K562 (cell line): ENCODE measurements at regions not wholly inside any gene's neighbourhood (a gene's known extent, or its start where the extent isn't known, plus 50 kb on each side); places are given as distances from the start of the nearest gene placed in this dataset.

Experiments
- ATAC-seq: fragments of 200-7000 bp; cut with Tn5 transposase; 3 replicates; pipeline ENCODE4 v1.9.1; 2020; ENCODE audit warnings: moderate library complexity
- BruUV-seq: library from RNA; stranded (reverse); fragments of 400-500 nt; replicated peaks from 2 replicates; lab custom pipeline; 2021; lab: Mats Ljungman, UMichigan
- CTCF ChIA-PET: fragments of 300-600 bp; formaldehyde crosslinking; extraction: SDS; loops from one replicate; lab custom pipeline; 2021; ENCODE audit warnings: low intra/inter-chr PET ratio; lab: Yijun Ruan, JAX
- POLR2A ChIA-PET: fragments of 300-600, 350-650 bp; sonication (Branson Sonifier 250); formaldehyde crosslinking; extraction: SDS; loops from one replicate; lab custom pipeline; 2021; ENCODE audit warnings: antibody characterized with exemption, inconsistent platforms; lab: Yijun Ruan, JAX
- DNase-seq, 4 experiments: peaks; one replicate each; pipeline versions ENCODE4 v3.0.0 to v3.0.0-alpha.2; 2011 to 2018; ENCODE audit warnings: low spot score in 3 of 4, mixed read lengths in 3 of 4; ENCODE audit errors: extremely low read depth in 1 of 4
- FAIRE-seq: peaks from 2 replicates; lab custom pipeline; 2011; peaks lifted over from hg19 to GRCh38; lab: Jason Lieb, UNC
- H2AFZ ChIP-seq: 2 replicates; pipeline ENCODE4 v1.6.0; 2011; ENCODE audit warnings: low read depth, low read length, control low read depth, inconsistent platforms
- H3K27ac ChIP-seq: fragments of 200-600 bp; 3 replicates; pipeline ENCODE4 v1.8.0; 2011; ENCODE audit warnings: low read depth, mild to moderate bottlenecking, control low read depth, inconsistent platforms, low read length, moderate library complexity, mixed read lengths; ENCODE audit errors: extremely low read depth
- H3K27me3 ChIP-seq, 2 experiments: fragments of 300-600 bp in 1 of 2; 2 replicates in 1 of 2; 3 replicates in 1 of 2; pipeline versions ENCODE4 v1.6.0 to v1.8.0; 2011; ENCODE audit warnings: inconsistent platforms in 2 of 2, low read length in 2 of 2, mild to moderate bottlenecking in 1 of 2, mixed read lengths in 1 of 2, moderate library complexity in 1 of 2; ENCODE audit not compliant: control insufficient read depth in 2 of 2, insufficient read depth in 2 of 2
- H3K36me3 ChIP-seq: fragments of 300-600 bp; 3 replicates; pipeline ENCODE4 v1.8.0; 2011; ENCODE audit warnings: mild to moderate bottlenecking, low read length, inconsistent platforms; ENCODE audit not compliant: control insufficient read depth, insufficient read depth
- H3K4me1 ChIP-seq, 2 experiments: fragments of 200-600 bp in 1 of 2; replicated peaks in 1 of 2; 2 replicates in 1 of 2; 3 replicates in 1 of 2; pipeline versions ENCODE4 v1.5.1 to v1.8.0; 2011; ENCODE audit warnings: inconsistent platforms in 2 of 2, low read length in 2 of 2, mild to moderate bottlenecking in 1 of 2, mixed read lengths in 1 of 2, moderate library complexity in 1 of 2; ENCODE audit not compliant: control insufficient read depth in 2 of 2, insufficient read depth in 2 of 2
- H3K4me2 ChIP-seq: 2 replicates; pipeline ENCODE4 v1.6.1; 2011; ENCODE audit warnings: low read length, control low read depth, inconsistent platforms, mixed read lengths; ENCODE audit not compliant: insufficient read depth
- H3K4me3 ChIP-seq: fragments of 200-600 bp; sonication (generic), shearing (Covaris generic); 2 replicates; pipeline ENCODE4 v1.5.1; 2016; ENCODE audit warnings: control low read depth, inconsistent platforms
- H3K79me2 ChIP-seq: fragments of 200-600 bp; 3 replicates; pipeline ENCODE4 v1.8.0; 2011; ENCODE audit warnings: low read length, inconsistent platforms; ENCODE audit not compliant: control insufficient read depth, insufficient read depth
- H3K9ac ChIP-seq, 2 experiments: 2 replicates each; pipeline versions ENCODE4 v1.6.0 to v1.6.1; 2011; ENCODE audit warnings: low read depth in 2 of 2, low read length in 2 of 2, control low read depth in 1 of 2, inconsistent platforms in 1 of 2, mild to moderate bottlenecking in 1 of 2, mixed read lengths in 1 of 2; ENCODE audit not compliant: insufficient read depth in 1 of 2
- H3K9me1 ChIP-seq: one replicate; pipeline ENCODE4 v1.6.0; 2011; ENCODE audit warnings: inconsistent platforms, mild to moderate bottlenecking, low read length, moderate library complexity; ENCODE audit not compliant: control insufficient read depth, insufficient read depth
- H3K9me3 ChIP-seq: replicated peaks from 2 replicates; pipeline ENCODE4 v1.5.1; 2011; ENCODE audit warnings: low read depth, low read length, inconsistent platforms; ENCODE audit not compliant: control insufficient read depth, insufficient read depth
- H4K20me1 ChIP-seq: replicated peaks from 2 replicates; pipeline ENCODE4 v1.6.1; 2011; ENCODE audit warnings: low read length, inconsistent platforms, mixed read lengths; ENCODE audit not compliant: control insufficient read depth, insufficient read depth
- ZNF253 ChIP-seq: fragments of 250-450 bp; sonication (Bioruptor Pico); conservative IDR thresholded peaks from 2 replicates; pipeline ENCODE4 v1.6.1; 2021; ENCODE audit warnings: mild to moderate bottlenecking
- WGBS: fragments of 100-300 bp; shearing (Covaris generic); methylation state at CpG from one replicate; pipeline ENCODE4 v1.1.6; 2016; ENCODE audit warnings: low coverage, mixed read lengths; ENCODE audit not compliant: insufficient coverage; ENCODE audit errors: missing lambda C conversion rate; 5-methylcytosine and 5-hydroxymethylcytosine counted together
- in situ Hi-C: fragments of 300-500 bp; cut with MboI; formaldehyde crosslinking; loops from 4 replicates; pipeline ENCODE4 v1.15.0; 2018; ENCODE audit warnings: inconsistent platforms, mixed read lengths
- intact Hi-C: fragments of 100-400 bp; cut with micrococcal nuclease; formaldehyde crosslinking; loops from 2 replicates; pipeline ENCODE4 v1.14.2; 2022
- TF ChIP-seq, protein P1 (sequence below): fragments of 450-650 bp; IDR thresholded peaks from 2 replicates; pipeline ENCODE4 v1.6.1; 2018; ENCODE audit not compliant: partially characterized antibody
- TF ChIP-seq, protein P2 (sequence below), 2 experiments: fragments of 450-650 bp in 1 of 2; IDR thresholded peaks; 2 replicates each; pipeline ENCODE4 v1.6.1; 2011 to 2017; ENCODE audit warnings: low read depth in 2 of 2, antibody characterized with exemption in 1 of 2, borderline replicate concordance in 1 of 2, low read length in 1 of 2, mild to moderate bottlenecking in 1 of 2, mixed read lengths in 1 of 2; ENCODE audit not compliant: control insufficient read depth in 1 of 2
- TF ChIP-seq, protein P3 (sequence below): fragments of 450-650 bp; IDR thresholded peaks from 2 replicates; pipeline ENCODE4 v1.6.1; 2016; ENCODE audit warnings: antibody characterized with exemption

DNA sequence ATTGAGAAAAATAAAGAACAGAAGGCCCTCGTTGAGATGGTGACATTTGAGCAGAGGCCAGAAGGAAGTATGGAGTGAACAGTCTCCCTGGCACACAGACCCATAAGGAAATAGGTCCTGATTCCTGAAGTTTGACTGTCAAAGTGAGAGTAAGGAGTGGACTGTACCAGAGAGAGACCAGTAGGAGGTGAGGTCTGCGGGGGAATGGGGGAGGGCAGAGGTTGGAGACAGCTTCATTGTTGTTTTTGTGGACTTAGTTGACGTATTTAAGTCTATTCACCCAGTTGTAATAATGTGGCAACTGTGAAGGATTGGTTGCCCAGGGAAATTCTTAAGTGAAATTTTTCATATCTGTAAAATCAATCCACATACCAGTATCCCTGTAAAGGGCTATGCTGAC, 110.7 kb downstream of the TFAP2B start:
- H3K36me3 ChIP-seq: no peaks in the 10 kb centered on the region
- peak; percentile 56 for ATAC-seq
- no peaks in the 10 kb centered on the region for H3K27me3 ChIP-seq
- H3K4me3 ChIP-seq: no peak overlapping the region
- no peaks in the 10 kb centered on the region for H3K79me2 ChIP-seq
- in situ Hi-C loops: no loop called here
- no peaks in the 10 kb centered on the region for H3K9me3 ChIP-seq
- no peaks in the 10 kb centered on the region for H4K20me1 ChIP-seq
- no peak for FAIRE-seq
- ChIA-PET POLR2A (no interaction called here), CTCF (no interaction called here)
- DNase-seq: no peak
- H3K9ac ChIP-seq: no peak overlapping the region
- 49% methylated on average over 3 of the region's 3 CpGs for WGBS
- H3K4me1 ChIP-seq: peaks cover 0 to 3% of the 10 kb centered on the region in 2 experiments; a peak in 3 of 5 replicates
- TF ChIP-seq, protein P1, sequence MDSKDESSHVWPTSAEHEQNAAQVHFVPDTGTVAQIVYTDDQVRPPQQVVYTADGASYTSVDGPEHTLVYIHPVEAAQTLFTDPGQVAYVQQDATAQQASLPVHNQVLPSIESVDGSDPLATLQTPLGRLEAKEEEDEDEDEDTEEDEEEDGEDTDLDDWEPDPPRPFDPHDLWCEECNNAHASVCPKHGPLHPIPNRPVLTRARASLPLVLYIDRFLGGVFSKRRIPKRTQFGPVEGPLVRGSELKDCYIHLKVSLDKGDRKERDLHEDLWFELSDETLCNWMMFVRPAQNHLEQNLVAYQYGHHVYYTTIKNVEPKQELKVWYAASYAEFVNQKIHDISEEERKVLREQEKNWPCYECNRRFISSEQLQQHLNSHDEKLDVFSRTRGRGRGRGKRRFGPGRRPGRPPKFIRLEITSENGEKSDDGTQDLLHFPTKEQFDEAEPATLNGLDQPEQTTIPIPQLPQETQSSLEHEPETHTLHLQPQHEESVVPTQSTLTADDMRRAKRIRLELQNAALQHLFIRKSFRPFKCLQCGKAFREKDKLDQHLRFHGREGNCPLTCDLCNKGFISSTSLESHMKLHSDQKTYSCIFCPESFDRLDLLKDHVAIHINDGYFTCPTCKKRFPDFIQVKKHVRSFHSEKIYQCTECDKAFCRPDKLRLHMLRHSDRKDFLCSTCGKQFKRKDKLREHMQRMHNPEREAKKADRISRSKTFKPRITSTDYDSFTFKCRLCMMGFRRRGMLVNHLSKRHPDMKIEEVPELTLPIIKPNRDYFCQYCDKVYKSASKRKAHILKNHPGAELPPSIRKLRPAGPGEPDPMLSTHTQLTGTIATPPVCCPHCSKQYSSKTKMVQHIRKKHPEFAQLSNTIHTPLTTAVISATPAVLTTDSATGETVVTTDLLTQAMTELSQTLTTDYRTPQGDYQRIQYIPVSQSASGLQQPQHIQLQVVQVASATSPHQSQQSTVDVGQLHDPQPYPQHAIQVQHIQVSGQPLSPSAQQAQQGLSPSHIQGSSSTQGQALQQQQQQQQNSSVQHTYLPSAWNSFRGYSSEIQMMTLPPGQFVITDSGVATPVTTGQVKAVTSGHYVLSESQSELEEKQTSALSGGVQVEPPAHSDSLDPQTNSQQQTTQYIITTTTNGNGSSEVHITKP: peak; percentile 72
- no peak for TF ChIP-seq ZNF253 (CRISPR knock-in tag)
- H3K27ac ChIP-seq: no peak overlapping the region
- no peaks in the 10 kb centered on the region for H3K9me1 ChIP-seq
- intact Hi-C loops: no loop called here
- no peak overlapping the region for H3K4me2 ChIP-seq
- no peak overlapping the region for H2AFZ ChIP-seq
- no TSS peak for BruUV-seq

DNA sequence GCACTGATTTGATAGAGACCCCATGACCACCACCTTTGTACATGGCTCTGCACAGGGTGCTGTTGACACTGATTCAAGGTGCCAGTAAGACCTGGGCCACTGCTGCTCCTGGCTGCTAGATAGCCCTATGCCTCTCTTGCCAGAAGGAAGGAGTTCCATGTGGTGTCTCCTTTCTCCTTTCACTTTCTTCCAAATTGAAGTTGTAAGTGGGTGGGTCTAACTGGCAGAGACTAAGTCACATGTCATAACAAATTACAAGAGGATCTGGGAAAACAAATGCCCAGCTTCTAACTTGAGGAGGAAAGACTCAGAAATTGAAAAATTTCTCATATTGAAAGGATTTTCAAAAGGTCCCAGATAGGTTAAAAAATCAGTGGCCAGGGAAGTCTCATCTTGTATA, 116.8 kb downstream of the TFAP2B start:
- in situ Hi-C loops (no loop called here), intact Hi-C loops (no loop called here)
- Histone ChIP-seq H3K4me3 (no peak overlapping the region), H4K20me1 (no peaks in the 10 kb centered on the region), H3K27me3 (no peaks in the 10 kb centered on the region), H2AFZ (peak overlapping the region; percentile 79), H3K27ac (no peak overlapping the region), H3K9ac (no peak overlapping the region), H3K9me3 (no peaks in the 10 kb centered on the region), H3K4me1 (peaks cover 0 to 9% of the 10 kb centered on the region in 2 experiments; a peak in 2 of 5 replicates), H3K4me2 (no peak overlapping the region), H3K79me2 (no peaks in the 10 kb centered on the region), H3K36me3 (no peaks in the 10 kb centered on the region), H3K9me1 (no peaks in the 10 kb centered on the region)
- ATAC-seq: peak; percentile 70
- BruUV-seq: no TSS peak
- POLR2A ChIA-PET: no interaction called here
- FAIRE-seq: no peak
- CTCF ChIA-PET: no interaction called here
- DNase-seq: no peak
- TF ChIP-seq, protein P2, sequence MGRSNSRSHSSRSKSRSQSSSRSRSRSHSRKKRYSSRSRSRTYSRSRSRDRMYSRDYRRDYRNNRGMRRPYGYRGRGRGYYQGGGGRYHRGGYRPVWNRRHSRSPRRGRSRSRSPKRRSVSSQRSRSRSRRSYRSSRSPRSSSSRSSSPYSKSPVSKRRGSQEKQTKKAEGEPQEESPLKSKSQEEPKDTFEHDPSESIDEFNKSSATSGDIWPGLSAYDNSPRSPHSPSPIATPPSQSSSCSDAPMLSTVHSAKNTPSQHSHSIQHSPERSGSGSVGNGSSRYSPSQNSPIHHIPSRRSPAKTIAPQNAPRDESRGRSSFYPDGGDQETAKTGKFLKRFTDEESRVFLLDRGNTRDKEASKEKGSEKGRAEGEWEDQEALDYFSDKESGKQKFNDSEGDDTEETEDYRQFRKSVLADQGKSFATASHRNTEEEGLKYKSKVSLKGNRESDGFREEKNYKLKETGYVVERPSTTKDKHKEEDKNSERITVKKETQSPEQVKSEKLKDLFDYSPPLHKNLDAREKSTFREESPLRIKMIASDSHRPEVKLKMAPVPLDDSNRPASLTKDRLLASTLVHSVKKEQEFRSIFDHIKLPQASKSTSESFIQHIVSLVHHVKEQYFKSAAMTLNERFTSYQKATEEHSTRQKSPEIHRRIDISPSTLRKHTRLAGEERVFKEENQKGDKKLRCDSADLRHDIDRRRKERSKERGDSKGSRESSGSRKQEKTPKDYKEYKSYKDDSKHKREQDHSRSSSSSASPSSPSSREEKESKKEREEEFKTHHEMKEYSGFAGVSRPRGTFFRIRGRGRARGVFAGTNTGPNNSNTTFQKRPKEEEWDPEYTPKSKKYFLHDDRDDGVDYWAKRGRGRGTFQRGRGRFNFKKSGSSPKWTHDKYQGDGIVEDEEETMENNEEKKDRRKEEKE (IDR thresholded peaks at IDR 0.05; ENCODE audit: borderline replicate concordance in 1 of 2, control insufficient read depth in 1 of 2, low read depth in 2 of 2, low read length in 1 of 2): no peak
- TF ChIP-seq, protein P3, sequence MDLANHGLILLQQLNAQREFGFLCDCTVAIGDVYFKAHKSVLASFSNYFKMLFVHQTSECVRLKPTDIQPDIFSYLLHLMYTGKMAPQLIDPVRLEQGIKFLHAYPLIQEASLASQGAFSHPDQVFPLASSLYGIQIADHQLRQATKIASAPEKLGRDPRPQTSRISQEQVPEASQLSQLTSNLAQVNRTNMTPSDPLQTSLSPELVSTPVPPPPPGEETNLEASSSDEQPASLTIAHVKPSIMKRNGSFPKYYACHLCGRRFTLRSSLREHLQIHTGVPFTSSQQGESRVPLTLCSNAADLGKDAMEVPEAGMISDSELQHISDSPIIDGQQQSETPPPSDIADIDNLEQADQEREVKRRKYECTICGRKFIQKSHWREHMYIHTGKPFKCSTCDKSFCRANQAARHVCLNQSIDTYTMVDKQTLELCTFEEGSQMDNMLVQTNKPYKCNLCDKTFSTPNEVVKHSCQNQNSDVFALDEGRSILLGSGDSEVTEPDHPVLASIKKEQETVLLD: no peak
